CD4-positive, alpha-beta T cell treated with Interleukin-2 at 100 ng/mL for 4 hours (primary cell): ENCODE measurements at regions not wholly inside any gene's neighbourhood (a gene's known extent, or its start where the extent isn't known, plus 50 kb on each side); places are given as distances from the start of the nearest gene placed in this dataset.

ENCODE experiments used
- DNase-seq: peaks from one replicate; pipeline ENCODE4 v3.0.0-alpha.2; 2020; ENCODE audit warnings: low spot score

- no peak for DNase-seq
Observed at GRCh38 chr16:17861981-17862479, 391.3 kb upstream of the XYLT1 start.

GRCh38 chr16:17858061-17858460 is 387.3 kb upstream of the XYLT1 start:
- no peak for DNase-seq

- no peak for DNase-seq
Observed at GRCh38 chr16:17853958-17854357, 383.2 kb upstream of the XYLT1 start.

- DNase-seq, result no peak
Observed at GRCh38 chr16:17852977-17853702, 382.4 kb upstream of the XYLT1 start.

- no peak for DNase-seq
Observed at GRCh38 chr16:17850581-17851250, 380.0 kb upstream of the XYLT1 start.

- no peak for DNase-seq
Observed at GRCh38 chr16:17847234-17847795, 376.6 kb upstream of the XYLT1 start.

- no peak for DNase-seq
Observed at GRCh38 chr16:17846030-17846429, 375.3 kb upstream of the XYLT1 start.

- no peak for DNase-seq
Observed at GRCh38 chr16:17845031-17845430, 374.3 kb upstream of the XYLT1 start.

- no peak for DNase-seq
Observed at GRCh38 chr16:17843905-17844304, 373.1 kb upstream of the XYLT1 start.

GRCh38 chr16:17839907-17840306 is 369.1 kb upstream of the XYLT1 start:
- no peak for DNase-seq

- no peak for DNase-seq
Observed at GRCh38 chr16:17839272-17839671, 368.5 kb upstream of the XYLT1 start.

- DNase-seq, result no peak
Observed at GRCh38 chr16:17836868-17837602, 366.3 kb upstream of the XYLT1 start.

- DNase-seq, result no peak
Observed at GRCh38 chr16:17835118-17835876, 364.5 kb upstream of the XYLT1 start.

GRCh38 chr16:17832738-17833137 is 362.0 kb upstream of the XYLT1 start:
- no peak for DNase-seq

- no peak for DNase-seq
Observed at GRCh38 chr16:17831330-17831729, 360.6 kb upstream of the XYLT1 start.

- no peak for DNase-seq
Observed at GRCh38 chr16:17830651-17831050, 359.9 kb upstream of the XYLT1 start.

GRCh38 chr16:17829811-17830210 is 359.1 kb upstream of the XYLT1 start:
- DNase-seq, result no peak

- no peak for DNase-seq
Observed at GRCh38 chr16:17828012-17828411, 357.3 kb upstream of the XYLT1 start.

- DNase-seq, result no peak
Observed at GRCh38 chr16:17827313-17827712, 356.6 kb upstream of the XYLT1 start.

GRCh38 chr16:17817943-17818342 is 347.2 kb upstream of the XYLT1 start:
- no peak for DNase-seq

GRCh38 chr16:17817260-17817659 is 346.5 kb upstream of the XYLT1 start:
- DNase-seq, result no peak

- DNase-seq, result no peak
Observed at GRCh38 chr16:17812771-17813170, 342.0 kb upstream of the XYLT1 start.
